ENCODE measurements at regions not wholly inside any gene's neighbourhood (a gene's known extent, or its start where the extent isn't known, plus 50 kb on each side); places are given as distances from the start of the nearest gene placed in this dataset.

DNA sequence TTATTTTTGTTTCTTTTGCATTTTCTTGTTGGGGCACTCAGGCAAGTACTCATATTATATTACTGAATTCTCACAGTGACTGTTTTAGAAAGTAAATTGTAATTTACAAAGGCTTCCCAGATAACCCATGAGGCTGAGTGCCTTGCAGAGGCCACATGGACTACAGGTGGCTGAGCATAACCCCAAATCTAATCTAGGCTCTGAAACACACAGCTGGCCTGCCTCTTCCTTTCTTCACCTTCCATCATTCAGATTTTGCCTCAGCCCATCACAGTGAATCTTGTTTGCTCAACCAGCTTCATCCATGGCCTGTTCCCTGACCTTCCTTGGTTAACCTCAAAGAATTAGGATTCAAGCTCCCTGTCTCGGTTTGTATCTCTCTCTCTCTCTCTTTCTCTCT, 78.5 kb upstream of the PRDM11 start:
- DNase-seq = no peak

DNA sequence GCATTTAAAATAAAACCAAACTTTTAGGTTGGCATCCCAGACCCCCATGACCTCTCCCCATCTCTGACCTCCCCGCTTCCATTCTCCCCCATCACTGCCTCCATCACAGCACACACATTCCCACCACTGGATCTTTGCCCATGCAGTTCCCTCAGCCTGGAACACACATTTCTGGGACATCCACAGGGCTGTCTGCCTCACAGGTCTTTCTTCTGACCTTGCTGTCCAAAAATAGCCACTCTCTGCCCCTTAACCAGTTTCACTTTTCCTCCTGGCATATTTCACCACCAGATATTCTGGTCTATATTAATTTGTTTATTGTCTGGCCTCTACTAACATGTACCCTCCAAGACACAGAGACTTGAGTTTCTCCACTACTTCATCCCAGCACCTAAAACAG, 75.2 kb upstream of the PRDM11 start:
- DNase-seq = no peak

DNA sequence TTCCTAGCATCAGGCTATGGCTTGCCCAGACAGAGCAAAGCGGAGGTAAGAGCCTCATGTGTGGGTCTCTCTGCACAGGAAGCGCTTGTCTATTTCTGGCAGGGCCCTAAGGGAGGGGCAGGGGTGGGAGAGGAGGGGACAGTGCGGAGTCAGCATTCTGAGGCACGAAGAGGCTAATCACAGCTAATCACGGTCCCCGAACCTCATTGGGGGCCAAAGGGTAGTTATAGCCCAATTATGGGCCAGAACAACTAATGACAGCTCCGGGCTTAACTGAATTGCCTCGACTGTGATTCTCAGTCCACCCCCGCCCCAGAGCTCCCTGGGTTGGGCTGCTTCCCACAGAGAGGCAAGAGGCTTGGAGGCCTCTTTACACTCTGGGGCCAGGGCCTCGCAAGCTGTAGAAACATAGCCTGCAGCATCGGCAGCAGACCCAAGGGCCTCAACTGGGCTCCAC, 72.7 kb upstream of the PRDM11 start:
- DNase-seq = no peak

DNA sequence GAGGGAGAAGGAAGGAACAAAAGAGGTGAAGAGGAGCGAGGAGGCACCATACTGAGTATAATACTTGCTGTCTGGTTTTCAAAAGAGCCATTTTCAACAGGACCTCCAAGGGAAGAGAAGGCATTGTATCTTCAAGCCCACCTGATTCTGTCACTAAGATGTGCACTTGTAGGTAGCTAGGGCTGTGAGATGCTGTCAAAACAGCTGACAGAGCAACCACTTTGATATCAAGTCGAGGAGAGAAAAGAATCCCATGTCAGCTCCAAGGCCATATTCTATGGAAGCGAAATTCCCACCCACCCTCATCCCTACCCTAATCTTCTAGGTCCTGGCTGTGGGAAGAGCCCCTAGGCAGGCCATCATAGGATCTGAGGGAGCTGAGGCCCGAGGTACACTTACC, 70.9 kb upstream of the PRDM11 start:
- DNase-seq = no peak

DNA sequence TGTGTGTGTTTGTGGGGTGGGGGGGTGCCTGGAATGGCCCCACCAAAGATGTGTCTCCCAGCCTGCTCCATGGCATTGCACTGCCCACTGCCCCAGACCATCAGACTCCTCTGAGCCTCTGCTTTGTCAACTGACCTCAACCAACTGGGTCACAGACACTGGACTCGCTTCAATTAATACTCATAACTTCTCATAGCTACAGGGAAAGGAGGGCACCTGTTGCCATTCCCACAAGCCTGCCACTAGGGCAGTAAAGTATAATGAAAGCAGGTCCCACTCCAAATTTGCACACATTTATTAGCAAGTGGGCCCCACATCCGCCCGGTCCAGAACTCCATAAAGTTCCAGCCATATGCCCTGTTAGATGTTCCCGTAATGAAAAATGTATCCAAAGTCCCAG, 70.5 kb upstream of the PRDM11 start:
- DNase-seq = no peak

DNA sequence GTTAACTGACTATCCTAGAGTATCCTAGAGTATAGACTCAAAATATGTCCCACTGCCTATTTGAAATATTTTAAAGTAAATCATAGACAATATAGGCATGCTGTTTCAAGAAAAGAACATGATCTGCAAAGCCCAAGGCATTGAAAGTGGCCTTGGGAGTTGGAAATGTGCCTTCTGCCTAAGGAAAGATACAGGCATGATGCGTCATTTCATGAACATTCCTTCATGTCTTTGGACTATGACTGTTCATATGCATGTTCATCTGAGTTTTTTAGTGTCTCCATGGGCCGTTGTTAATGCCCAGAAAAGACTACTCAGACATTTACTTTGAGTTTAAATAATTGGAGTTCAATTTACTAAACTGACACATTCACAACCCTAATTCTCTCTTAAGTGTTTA, 69.7 kb upstream of the PRDM11 start:
- no peak for DNase-seq

DNA sequence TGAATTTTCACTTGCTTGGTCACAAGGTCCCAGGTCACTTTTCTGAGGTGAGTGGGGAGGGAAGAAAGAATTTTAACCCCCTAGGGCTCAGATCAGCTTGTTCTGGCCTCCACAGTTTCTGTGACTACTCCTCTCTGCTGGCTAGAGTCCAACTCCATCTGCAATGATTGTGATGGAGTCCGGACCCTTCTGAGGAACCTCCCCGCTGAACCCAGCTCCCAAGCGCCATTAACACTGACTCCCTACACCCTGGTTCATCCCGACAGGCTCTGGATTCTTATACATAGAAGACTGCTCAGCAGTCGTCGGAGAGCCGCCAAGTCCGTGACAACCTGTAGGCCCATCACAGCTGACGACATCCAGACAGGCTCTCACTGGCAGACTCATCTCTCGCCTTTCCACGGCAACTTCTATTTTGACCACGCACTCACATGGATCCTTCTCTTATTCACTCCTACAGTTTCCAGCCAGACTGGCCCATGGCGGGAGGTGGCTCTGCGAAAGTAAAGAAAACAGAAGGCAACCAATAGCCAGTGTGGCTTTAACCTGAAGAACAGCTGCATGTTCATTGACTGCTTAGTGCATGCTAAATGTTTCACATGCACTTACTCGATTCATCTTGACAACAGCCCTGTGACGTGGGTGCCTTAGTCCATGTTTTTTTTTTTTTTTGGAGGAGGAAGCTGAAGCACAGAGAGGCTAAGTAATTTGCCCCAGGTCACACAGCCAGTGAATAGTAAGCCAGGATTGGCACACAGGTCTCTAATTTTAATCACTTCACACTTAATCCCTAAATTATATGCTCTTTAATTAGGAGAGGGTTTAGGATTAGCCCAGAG, 68.0 kb upstream of the PRDM11 start:
- no peak for DNase-seq

DNA sequence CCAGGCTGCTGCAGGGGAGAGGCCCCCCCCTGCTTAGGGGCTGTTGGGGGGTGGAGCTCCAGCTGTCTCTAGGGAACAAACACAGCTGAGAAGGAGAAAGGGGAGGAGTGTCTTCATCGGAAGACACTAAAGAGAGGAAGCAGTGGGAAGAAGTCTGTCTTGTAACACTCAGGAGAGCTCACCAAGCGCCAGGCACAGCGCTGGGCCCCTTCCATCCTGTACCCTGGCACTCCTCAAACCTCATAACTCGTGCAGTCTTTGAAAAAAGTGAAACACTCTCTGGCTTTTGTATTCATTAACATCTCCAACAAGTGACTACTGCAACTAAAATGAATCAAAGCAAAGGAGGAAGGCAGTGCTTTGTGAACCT, 67.4 kb upstream of the PRDM11 start:
- no peak for DNase-seq

DNA sequence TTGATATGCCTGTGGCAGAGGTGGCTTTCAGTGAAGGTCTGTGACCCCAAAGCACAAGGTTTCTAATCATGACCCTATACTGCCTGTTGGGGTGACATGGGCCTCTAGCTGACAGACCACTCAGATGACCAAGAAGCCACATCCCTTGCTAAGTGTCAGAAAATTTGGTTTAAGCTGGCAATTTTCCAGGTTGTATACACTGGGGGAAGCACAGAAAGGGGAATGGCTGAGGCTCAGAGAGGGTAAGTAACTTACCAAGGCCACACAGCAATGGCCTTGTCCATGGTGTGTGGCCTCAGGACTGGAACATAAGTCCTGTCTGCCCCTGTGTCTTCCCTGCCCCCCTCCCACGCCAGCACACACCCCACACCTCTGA, 66.9 kb upstream of the PRDM11 start:
- DNase-seq = no peak

DNA sequence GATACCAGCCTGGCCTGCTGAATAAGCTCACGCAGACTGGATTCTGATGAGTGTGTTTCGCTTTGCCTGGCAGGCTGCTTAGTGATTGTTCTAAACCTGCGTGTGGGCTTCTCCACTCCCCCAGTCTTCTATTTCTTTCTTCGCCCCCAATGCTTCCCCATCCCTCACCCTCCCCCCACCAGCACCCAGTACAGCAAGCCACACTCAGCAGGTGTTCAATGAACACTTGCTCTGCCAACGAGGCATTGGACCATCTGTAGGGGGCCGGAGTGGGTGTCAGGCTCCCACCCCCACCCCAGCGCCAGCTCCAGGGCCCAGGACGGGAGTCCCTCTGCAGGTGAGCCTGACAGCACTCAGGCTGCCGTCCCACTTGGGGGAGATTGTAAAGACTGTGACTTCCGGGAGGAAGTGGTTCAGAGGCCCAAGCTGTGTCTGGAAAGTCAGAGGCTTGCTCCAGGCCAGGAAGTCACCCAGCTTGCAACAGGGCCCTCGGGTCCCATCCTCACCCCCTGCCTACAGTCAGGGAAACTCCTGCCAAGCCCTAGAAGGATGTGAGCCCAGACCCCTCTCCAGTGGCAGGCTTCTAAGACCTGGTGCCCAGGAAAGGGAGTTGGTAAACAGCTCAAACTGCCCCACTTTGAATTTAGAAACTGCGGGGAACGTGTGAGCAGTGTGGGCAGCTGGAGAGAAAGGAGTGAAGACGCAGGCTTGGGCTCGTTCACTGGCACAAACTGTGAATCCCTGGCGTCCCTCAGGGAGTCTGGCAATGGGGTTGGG, 66.3 kb upstream of the PRDM11 start:
- peak; percentile 67 for DNase-seq

DNA sequence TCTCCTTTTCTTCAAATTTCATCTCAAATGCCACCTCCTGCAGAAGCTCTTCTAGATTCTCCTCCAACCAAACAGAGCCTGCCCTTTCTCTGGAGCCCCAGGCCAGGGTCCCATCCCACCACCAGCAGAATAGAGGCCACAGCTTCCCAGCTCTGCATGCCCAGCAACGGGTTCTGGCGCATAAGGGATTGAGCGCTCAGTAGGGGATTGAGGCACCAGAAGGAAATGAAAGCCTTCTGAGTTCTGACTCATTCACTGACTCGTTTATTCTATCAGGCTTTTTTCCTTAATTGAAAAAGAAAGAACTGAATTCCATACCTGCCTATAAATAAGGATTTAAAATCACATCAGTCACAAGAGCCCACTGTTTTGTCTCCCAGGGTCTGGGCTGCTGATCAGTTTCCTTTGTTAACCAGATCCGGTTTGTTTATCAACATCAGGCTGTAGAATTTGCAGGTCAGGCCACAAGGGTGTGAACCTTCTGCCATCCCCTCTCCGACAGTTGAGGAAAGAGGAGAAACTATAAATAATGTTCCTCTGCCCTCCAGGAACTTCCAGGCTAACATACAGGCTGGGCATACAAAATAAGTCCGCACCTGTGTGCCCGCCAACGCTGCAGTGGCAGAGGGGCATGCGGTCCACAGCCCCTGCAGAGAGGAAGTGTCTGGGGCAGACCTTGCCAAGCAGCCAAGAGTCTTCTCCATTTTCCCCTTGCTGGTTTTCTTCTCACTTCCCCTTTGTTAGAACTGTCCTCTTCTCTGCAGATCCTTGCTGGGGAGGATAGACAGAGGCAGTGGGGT, 63.5 kb upstream of the PRDM11 start:
- DNase-seq = no peak

DNA sequence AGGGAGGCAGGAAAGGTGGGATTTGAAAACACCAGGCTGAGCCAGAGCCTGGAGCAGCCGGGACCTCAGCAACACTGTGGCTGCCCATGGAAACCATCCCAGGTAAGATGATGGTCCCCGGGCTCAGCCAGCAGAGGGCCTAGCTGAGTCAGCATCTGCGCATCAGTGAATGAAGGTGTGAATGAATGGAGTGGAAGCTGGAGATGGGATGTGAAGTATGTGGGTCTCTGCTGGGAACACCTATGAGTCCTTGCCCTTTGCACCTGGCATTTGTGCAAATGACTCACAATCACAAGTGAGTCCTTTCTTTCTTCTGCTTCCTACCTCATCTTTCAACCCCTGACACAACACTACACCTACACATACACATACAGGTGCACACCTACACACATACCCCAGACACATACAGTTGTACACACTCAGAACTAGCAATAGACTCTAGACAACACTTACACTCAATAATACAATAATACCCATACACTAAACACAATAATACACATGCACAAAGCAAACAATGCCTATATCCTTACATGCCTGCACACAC, 62.8 kb upstream of the PRDM11 start:
- DNase-seq = no peak

DNA sequence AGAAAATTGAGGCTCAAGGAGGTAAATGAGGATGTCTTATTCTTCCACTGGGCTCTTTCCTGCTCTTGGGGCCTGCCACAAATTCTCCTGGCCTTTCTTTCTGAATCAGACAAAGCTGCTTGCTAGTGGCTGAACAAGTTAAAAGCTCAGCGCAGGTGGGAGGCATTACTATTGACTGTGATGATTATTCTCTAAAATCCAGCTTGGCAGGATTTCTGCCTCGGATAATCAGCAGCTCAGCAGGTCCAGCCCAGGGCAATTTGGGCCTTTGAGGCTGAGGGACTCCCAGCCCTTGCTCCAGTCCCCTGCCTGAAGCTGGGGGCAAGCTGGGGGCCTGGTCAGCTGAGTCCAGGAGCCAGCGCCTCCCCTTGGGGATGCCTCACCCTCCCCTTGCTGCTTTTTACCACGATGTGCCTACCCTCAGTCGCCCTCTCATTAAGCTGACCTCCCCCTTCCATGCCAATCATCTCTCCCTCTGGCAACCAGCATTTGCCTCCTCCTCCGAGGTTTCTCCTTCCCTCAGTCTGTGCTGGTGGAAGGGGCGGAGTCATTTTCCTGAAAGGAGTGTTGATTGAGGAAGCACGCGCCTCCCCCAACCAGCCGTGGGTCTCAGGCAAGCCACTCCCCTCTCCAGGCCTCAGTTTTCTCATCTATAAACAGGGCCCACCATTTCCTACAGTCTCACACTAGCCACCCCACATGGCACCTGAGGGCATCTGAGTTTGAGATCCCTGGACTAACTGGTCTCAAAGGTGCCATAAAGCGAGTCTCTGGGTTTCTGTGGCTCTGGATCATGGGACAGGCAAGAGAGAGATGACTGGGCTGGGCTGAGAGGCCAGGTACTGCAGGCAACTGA, 60.6 kb upstream of the PRDM11 start:
- no peak for DNase-seq

DNA sequence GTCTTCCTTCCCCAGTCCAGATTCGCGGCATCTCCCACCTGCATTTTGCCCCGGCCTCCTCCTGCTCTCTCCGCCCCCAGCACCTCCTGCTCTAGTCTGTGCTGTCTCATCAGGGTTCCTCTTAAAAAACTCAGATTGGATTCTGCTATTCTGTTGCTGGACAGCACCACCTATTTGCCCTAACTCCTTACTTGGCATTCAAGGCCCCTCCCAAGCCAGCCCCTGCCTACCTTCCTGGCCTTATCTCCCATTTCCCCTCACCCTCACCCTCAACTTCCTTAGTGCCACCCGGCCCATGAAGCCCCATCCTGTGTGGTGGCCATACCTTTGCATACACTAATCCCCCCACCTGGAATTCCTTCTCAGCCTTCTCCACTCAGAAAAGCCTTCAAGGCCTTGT, 59.9 kb upstream of the PRDM11 start:
- no peak for DNase-seq

DNA sequence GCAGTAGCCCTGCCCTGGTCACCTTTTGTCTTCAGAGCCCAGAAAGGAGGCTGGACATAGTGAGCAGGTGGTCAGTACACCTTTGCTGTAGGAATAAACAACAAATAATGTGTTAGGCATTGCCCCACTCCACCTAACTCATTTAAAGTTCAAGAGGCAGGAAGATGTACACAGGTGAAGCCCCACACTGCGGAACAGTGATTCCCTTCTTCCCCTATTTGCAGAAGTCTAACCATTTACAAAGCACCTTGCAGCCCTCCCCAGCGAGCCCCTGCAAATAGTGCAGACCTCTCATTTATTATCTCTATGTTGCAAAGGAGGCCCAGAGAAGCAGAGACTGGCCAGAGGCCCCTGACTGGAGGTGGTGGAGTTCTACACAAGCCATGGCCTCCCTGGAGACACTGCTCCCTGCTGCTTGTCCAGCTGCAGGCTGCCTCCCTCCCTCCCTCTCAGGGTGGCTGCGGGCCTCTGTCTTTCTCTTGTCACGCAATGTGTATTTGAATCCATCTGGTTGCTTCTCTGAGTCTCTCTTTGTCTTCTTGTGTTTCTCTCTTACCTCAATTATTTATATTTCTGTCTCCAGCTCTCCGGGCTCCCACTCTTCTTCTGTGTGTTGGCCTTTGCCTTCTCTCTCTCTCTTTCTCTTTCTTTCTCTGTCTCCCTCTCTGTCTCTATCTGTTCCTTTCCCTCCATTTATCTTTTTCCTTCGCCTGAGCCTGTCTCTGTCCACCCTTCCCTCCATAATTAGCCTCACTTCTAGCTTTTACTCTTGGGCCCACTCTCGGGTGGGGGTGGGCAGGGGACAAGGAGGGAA, 59.1 kb upstream of the PRDM11 start:
- DNase-seq = no peak

DNA sequence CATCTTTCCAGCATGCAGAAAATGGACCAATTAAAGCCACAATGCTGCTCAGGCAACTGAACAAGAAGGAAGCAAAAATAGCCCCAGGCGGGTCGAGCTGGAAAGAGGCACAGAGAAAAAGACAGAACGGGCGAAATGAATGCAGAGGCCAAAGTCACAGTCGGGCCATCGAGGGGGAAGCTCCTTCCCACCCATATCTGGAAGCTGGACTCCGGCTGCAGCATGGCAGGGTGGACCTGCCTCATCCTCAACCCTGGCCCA, 58.6 kb upstream of the PRDM11 start:
- no peak for DNase-seq

DNA sequence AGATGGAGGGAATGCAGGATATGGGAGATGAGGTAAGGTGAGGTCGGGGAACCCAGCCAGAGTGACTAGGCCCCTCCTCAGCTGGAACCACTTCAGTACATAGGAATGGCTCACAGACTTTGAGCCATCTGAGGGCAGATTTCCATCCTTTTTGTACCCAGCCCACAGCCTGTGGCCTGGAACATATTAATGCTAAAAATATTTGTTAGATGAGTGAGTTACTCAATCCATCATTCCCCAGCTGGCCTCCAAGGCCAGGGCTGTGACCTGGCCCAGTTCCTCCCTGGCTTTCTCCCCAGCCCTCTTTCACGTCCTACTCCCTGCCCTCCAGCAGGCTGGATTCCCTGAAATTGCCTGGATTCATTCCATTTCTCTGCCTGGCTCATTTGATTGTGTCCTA, 57.2 kb upstream of the PRDM11 start:
- DNase-seq = no peak

DNA sequence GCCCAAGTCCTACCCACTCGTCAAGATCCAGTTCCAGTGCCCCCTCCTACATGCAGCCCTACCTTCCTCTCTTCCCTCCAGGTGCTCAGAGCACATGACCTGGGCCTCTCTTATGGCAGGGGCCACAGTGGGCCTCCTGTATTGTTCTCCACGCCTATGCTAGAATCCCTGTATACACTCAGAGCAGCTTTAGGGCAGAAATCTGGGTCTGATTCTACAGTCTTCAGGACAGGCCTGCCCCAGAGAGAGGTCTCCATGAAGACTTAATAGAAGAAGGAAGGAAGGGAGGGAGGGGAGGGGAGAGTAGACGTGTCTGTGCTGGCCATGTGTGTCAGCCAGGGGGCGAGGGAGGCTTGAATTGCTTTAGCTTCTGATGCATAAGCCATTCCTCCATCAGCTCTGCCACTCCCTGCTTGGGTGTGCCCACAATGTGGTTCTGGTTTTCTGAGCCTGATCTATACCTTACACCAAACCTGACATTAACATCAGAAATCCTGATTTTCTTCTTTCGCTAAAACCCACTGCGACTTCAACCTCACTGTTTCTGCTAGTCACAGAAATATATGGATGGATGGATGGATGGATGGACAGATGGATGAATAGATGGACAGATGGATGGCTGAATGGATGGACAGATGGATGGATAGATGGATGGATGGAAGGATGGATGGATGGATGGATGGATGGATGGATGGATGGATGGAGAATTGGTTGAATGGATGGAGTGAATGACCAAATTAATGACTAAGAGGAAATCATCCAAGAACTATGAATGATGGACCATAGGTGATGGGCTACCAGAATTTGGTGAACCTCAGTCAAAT, 56.6 kb upstream of the PRDM11 start:
- DNase-seq = no peak

DNA sequence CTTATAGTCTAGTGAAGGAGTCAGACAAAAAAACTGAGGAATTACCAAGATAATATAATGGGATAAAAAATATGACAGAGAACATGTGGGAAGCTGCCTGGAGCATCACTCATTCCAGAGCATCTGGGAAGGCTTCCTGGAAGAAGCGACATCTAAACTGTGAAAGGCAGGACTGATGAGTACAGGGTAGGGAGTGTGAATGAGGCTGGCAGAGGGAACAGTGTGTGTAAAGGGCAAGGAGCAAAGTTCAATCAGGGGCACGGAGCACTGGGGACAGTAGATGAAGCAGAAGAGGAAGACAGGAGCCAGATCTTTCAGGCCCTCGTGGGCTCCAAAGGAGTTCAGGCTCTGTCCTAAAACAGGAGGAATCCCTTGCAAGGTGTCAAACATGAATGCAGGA, 55.8 kb upstream of the PRDM11 start:
- DNase-seq = no peak

DNA sequence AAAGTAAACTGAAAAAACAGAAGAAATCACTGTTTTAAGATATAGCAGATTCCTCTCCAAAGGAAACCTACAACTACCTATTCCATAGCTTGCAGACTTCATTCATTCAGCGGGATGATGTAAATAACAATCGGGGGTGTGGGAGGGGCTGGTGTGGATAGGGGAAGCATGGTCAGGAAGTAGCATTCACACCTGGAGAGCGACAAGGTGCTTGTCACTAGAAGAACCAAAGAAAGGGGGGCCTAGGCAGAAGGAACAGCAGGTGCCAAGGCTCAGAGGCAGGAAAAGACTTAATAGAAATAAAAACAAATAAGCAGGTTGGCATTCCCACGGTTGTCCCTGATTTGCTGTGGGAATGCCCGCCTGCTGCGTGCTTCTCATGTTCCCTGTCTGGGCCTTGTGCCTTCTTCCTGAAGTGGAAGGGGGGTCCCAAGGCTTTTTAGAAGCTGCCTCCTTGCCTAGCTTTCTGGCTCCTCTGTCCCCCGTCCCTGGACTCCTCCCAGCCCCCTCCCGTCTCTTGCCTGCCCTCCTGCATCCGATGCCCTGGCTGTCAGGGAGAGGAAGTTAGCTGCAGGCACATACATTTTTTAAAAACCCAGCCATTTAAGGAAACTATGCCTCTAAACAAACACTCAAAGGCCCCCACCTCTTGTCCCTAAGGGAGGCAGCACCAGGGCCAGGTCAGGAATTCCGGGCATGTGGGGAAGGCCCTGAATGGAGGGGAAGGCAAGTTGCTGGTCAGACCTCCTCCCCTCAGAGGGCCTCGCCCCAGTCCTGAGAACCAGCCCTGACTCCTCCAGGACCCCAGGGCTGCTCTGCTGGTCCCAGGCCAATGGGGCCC, 54.7 kb upstream of the PRDM11 start:
- DNase-seq = no peak
